GM12891 (cell line): ENCODE measurements at regions not wholly inside any gene's neighbourhood (a gene's known extent, or its start where the extent isn't known, plus 50 kb on each side); places are given as distances from the start of the nearest gene placed in this dataset.

Experiments used
- POLR2A ChIP-seq: IDR thresholded peaks from 2 replicates; pipeline ENCODE4 v1.6.1; 2011; ENCODE audit warnings: low read depth, low read length, control low read depth
- POU2F2 ChIP-seq: IDR thresholded peaks from 2 replicates; pipeline ENCODE4 v1.6.1; 2011; ENCODE audit warnings: low read depth, mild to moderate bottlenecking, control low read depth, low read length, moderate library complexity

GRCh38 chr21:35479529-35479928 lies 430.4 kb upstream of the RUNX1 start:
- no peak for TF ChIP-seq POU2F2
- TF ChIP-seq POLR2A = no peak
